ENCODE measurements at regions not wholly inside any gene's neighbourhood (a gene's known extent, or its start where the extent isn't known, plus 50 kb on each side); places are given as distances from the start of the nearest gene placed in this dataset.

- TF ChIP-seq CTCF (tag by site-specific recombination; IDR thresholded peaks at IDR 0.05): no peak
- TF ChIP-seq ZNF416 (tag by site-specific recombination; IDR thresholded peaks at IDR 0.05): no peak
- TF ChIP-seq ZNF398 (tag by site-specific recombination; IDR thresholded peaks at IDR 0.05): no peak
- TF ChIP-seq SP2 (tag by site-specific recombination; IDR thresholded peaks at IDR 0.05): no peak
- TF ChIP-seq PRDM4 (tag by site-specific recombination; IDR thresholded peaks at IDR 0.05): no peak
- no peak for TF ChIP-seq HOXA7 (CRISPR knock-in tag; IDR thresholded peaks at IDR 0.05; ENCODE audit: borderline replicate concordance)
- no peak for TF ChIP-seq ZNF530 (tag by site-specific recombination; IDR thresholded peaks at IDR 0.05; ENCODE audit: low read depth)
- TF ChIP-seq TSHZ1 (tag by site-specific recombination; IDR thresholded peaks at IDR 0.05; ENCODE audit: borderline replicate concordance): no peak
- no peak for TF ChIP-seq ZNF518A (tag by site-specific recombination; conservative IDR thresholded peaks at IDR 0.05; ENCODE audit: low read depth)
- TF ChIP-seq ZNF274 (IDR thresholded peaks at IDR 0.05; ENCODE audit: low read length): no peak
- TF ChIP-seq ZNF274 (tag by site-specific recombination; IDR thresholded peaks at IDR 0.05; ENCODE audit: borderline replicate concordance): no peak
- no peak for TF ChIP-seq ZFP3 (tag by site-specific recombination; IDR thresholded peaks at IDR 0.05; ENCODE audit: low read depth)
- TF ChIP-seq MEIS1 (CRISPR knock-in tag; IDR thresholded peaks at IDR 0.05; ENCODE audit: borderline replicate concordance): no peak
- TF ChIP-seq BCL6B (tag by site-specific recombination; IDR thresholded peaks at IDR 0.05): no peak
Observed at GRCh38 chr4:53646795-53647194, 55.5 kb upstream of the LNX1 start.
